GM18519 (cell line): ENCODE measurements at regions not wholly inside any gene's neighbourhood (a gene's known extent, or its start where the extent isn't known, plus 50 kb on each side); places are given as distances from the start of the nearest gene placed in this dataset.

Source experiments
- ATAC-seq: cut with Tn5 transposase; IDR thresholded peaks from one replicate; pipeline ENCODE4 v1.9.1; 2021; ENCODE audit warnings: mild to moderate bottlenecking, moderate library complexity; ENCODE audit not compliant: unreplicated experiment, low FRiP score

GRCh38 chr1:119298687-119299303 is 69.8 kb upstream of the HAO2 start:
- no peak for ATAC-seq

- ATAC-seq: no peak
Observed at GRCh38 chr1:119302011-119302410, 66.6 kb upstream of the HAO2 start.

DNA sequence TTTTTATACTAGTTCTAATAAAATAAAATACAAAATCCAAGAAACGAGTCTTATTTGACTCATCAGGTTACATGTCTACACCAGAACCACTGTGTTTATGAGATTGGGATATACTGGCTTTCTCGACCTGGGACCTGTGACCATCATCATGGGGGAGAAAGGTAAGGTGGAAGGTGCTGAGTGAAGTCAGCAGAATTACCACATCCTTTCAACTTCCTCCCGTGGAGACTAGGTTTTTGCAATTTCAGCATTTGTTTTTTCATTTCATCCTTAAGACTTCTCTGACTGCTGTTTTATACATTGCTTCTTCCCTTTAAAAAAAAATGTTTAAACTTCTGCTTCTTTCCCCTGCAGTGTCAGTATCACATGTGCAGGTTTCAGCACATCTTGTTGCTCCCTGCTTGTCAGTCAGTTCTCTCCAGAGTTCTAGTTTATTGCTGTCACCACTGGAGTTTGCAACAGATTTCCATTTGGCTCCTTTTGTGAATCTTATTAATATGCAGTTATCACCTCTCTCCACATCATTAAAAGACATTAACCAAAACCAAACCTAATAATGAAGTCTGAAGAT is 60.4 kb upstream of the HAO2 start:
- ATAC-seq: no peak

DNA sequence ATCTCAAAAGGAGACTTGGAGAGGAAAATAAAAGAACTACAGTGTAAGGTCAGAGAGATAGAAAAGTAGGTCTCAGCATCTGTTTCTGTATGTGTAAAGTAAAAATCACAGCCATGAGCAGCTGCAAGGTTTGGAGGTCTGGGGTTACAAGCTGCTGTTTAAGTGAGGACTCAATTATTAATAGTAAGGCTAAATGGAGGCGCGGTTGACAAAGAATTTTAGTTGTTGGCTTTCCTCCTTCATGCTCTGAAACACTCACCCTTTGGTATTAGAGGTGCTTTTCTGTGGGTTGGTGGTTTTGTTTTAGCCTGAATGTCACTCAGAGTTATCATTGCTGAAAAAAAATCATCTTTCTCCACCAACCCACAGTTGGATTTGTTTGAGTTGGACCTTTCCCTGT is 59.8 kb upstream of the HAO2 start:
- ATAC-seq: no peak

DNA sequence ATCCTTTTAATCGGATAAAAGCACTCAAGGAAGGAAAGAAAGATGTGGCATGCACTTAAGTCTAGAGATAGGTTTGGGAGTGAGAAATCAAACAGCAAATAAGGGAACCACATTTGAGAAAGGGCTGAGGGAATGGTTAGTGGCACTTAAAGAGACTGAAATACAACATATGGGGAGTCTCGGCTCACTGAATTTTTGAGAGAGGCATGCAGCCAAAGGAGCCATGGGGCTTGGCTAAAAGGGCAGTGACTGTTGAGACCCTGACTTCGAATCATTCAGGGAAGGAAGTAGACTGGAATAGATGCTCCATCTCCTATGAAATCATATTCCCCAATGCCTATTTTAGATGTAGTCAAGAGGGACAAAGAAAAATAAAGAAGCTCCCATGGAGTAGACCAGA is 58.3 kb upstream of the HAO2 start:
- ATAC-seq: no peak

- ATAC-seq: no peak
Observed at GRCh38 chr1:119312500-119312899, 56.1 kb upstream of the HAO2 start.

DNA sequence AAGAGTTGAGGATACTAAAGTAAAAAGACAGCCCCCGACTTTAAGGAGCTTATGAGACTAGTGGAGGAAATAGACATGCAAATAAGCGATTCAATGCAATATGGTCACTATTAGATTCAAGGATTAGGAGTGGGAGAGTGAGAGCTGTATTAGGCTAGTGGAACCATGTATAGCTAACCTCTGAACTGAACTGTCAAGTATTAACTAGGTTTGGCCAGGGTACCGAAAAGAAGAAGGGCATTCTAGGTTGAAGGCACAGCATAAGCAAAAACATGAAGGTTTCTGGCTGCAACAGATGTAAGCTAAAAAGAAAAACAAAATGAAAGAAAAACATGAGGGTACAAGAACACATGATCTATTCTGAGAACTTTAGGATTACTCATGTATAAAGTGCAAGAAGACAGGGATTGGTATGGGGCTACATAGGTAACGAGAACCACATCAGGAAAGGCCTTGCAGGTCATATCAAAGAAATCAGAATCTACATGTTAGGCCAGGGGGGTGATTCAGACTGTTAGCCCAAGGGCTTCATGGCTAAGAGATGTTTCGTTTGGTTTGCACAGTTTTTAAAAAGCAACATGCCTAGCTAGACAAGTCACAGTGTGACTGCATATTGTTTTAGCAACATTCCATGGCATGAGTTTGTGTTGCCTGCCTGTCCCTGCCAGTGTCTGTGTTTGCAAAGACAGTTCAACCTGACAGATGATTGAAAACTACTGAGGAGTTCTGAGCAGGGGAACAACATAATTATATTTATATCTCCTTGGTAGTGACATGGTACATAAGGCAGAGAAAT is 54.4 kb upstream of the HAO2 start:
- no peak for ATAC-seq

- no peak for ATAC-seq
Observed at GRCh38 chr1:119316870-119317416, 51.6 kb upstream of the HAO2 start.

GRCh38 chr1:119318466-119319309 is 49.9 kb upstream of the HAO2 start:
- ATAC-seq: peak; percentile 69
